ENCODE measurements at regions not wholly inside any gene's neighbourhood (a gene's known extent, or its start where the extent isn't known, plus 50 kb on each side); places are given as distances from the start of the nearest gene placed in this dataset.

DNA sequence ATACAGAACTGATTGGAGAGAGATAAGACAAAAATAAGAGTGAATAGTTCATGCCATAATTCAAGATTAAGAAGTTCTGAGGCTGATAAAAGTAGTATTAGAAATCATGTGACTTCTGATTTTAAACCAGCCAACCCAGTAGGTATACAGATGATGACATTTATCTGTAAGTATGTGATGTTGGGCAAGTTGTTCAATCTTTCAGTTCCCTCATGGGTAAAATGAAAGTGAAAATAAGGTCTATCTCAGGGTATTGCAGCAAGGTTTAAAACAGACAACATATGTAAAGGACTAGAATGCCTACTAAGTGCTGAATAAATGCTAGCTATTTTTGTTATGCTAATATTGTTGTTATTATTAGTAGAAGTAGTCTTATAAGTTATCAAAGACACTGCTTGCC, 1055.7 kb downstream of the NAALADL2 start:
- no peak for DNase-seq

DNA sequence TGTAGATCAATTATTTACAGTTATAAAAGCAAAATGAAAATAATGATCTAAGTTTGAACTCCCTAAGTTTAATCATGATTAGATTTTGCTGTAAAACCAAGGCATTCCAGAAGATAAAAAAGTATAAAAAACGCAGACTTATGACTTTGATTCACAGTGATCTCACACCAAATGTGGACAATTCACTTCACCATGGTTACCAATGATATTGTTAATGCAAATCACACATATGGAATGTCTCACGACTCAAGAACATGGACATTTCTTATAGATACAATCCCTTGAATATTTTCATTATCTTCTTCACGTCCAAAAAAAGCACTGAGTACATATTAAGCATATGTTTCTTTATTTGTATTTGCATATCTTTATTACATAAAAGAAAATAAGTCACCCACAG, 1054.2 kb downstream of the NAALADL2 start:
- DNase-seq: no peak

DNA sequence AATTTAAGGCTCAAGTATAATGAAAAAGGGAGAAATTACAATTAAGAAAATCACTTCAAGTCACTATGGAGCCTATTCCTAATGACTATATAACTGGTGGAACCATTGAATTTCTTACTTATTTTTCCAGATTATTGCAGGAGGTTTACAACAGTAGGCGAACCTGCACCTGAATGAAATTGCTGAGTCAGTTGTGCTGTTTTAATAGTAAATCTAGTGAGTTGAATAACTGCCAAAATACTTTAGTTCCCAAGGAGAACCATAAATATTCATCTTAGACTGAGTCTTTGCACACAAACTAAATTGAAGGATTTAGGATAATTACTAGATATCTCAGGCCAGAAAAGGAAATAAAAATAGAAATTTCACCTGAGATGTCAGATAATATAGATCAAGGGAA, 1052.8 kb downstream of the NAALADL2 start:
- DNase-seq: no peak

DNA sequence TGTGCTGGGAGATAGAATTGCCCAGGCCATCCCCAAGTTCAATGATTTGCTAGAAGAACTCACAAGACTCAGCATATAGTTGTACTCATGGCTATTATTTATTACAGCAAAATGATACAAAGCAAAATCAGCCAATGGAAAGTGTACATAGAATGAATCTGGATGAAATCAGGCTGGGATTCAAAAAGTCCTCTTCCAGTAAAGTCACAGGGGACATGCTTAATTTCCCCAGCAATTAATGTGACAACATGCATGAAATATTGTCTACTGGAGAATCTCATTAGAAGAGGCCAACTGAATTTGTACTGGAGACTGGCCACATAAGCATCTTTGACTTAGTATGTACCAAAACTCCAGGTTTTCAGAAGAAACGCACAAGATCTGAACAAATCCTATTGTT, 1043.1 kb downstream of the NAALADL2 start:
- DNase-seq: no peak

DNA sequence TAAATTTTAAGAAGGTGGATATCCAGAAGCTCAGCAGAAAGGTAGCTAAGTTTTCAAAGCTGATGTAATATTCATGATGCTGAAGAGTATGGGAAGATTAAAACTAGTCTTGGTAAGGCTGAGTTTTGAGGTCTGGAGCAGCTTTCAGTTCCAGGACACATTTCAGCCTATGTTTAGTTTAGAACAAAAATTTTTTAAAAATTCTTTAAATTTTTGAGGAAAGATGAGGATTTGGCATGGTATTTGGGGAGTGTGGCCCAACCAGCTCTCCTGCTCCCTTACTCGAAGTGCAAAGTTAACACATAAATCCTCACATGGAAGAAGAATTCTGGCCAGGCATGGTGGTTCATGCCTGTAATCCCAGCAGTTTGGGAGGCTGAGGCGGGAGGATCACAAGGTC, 1039.1 kb downstream of the NAALADL2 start:
- DNase-seq: no peak

DNA sequence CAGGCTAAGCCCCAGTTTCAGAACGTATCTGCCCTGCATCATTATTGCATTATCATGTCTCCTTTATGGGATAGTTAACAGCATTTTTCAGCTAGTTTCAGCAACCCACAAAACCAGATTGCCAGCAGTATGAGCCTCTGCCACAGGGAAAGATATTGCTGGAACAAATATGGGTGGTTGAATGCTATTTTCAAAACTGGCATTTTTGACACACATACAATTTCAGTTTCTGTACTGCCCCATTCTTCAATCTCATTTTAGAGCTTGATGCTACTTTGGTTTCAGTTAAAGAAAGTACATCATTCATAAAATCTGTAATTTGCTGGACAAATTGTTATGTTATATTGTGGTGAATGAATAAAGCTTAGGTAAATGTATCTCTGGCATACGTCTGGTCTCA, 1037.5 kb downstream of the NAALADL2 start:
- no peak for DNase-seq

DNA sequence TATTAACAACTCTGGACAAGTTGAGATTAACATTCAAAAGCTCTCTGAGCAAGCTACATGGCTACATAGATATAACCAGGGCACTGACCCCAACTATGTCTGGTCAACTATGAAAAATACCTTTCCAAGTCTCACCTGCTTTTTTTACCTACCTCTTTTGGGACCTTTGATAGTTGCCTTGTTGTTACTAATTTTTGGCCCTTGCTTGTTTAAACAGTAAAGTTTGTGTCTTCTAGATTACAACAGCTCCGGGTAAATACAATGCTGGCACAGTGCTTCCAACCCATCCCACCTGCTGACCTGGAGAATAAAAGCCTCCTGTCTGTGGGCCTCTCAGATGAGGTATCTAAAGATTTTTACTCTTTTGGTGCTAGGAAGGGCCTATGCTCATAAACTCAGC, 1036.6 kb downstream of the NAALADL2 start:
- no peak for DNase-seq

DNA sequence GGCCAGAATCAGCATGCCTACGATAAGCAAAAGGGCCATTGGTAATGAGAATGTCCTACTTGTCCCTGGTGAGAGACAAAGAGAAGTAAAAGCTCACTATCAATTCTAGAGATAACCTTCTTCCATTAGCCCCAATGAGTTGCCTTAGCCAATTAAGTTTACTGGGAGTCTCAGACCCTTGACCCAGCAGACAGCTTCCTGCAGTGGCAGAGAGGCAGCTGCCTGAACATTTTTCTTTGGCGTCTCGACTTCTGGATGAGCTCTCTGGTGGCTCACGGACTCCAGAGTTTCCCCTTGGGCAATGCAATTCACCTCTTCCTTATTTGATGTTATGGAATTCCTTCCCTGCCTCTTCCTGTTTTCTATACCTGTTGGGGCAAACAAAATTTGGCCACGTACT, 1034.4 kb downstream of the NAALADL2 start:
- DNase-seq: no peak

DNA sequence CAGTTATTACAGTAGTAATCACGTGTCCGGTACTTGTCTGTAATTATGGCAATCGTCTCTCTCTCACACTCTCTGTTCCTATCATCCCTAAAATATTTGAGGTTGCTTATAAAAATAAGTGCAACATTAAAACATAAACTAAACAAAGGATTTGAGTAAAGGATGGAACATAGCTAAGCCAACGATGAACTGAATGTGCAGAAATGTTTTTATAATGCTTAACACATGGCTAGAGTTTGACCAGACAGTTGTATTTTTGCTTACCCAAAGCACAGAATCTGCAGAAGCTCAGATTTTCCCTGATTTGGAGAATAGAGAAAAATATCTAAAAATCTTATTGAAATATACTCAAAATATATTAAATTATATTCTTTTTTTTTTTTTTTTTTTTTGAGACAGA, 1030.9 kb downstream of the NAALADL2 start:
- DNase-seq: no peak

DNA sequence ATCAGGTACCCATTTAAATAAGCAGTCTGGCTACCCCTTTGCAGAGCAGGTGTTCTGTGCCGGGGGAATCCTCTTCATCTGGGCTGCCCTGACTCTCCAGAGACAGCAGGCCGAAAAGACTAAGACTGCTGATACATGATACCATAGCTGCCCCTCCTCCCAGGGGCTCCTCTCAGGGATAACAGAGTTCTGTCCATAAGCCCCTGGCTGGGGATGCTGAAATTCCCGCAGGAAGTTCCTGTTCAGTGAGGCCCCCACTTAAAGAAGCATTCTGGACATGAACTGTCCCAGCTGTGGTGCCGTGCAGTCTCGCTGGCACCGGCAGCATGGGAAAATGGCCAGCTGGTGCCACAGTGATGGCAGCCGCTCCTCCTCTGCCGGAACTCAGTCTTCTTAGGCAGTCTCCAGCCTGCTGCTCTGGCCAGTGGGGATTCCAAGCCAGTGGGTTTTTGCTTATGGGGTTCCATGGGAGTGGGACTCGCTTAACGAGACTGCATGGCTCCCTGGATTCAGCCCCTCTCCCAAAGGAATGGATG, 1026.2 kb downstream of the NAALADL2 start:
- no peak for DNase-seq

DNA sequence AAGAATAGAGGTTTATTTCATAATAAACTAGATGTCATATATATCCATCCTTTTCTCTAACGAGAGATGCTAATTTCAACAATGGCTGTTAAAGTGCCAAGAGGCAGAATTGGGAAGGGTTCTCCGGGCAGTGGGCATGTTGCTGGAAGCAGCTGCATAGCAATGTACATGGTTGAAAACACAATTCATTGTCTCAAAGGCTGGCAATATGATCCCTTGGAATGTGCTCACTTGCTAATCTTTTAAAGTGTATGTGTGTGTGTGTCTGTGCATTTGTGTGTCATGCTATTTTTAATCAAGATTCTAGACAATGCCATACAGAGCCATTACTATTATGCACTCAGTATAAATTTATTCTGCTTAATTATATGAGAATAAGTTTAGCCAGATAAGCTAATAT, 1020.3 kb downstream of the NAALADL2 start:
- no peak for DNase-seq

DNA sequence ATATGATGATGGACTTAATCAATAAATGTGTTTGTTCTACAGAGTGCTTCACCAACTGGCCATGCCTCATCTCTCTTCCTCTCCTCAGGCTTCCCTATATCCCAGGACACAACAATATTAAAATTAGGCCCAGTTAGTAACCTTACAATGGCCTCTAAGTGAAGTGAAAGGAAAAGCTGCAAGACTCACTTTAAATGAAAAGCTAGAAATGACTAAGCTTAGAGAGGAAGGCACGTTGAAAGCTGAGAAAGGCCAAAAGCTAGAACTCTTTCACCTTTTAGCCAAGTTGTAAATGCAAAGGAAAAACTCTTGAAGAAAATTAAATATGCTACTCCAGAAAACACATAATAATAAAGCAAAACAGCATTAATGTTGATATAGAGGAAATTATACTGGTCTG, 1010.3 kb downstream of the NAALADL2 start:
- no peak for DNase-seq

DNA sequence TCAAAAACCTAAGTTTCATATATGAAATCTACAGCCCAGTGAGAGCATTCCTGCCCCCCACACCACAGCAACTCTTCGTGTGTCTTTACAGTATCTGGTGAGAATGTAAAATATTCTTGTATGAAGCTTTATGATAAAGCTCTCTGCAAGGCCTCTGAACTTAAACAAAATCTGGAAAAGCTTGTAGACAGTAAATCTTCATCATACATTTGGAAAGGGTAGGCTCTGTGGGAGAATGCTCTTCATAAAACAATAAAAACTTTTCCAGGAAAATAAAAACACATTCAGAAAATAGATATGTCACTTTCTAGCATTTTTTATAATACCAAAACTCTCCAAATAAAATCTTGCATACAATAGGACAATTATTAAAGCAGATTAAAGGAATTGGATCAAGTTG, 1009.5 kb downstream of the NAALADL2 start:
- DNase-seq: no peak

DNA sequence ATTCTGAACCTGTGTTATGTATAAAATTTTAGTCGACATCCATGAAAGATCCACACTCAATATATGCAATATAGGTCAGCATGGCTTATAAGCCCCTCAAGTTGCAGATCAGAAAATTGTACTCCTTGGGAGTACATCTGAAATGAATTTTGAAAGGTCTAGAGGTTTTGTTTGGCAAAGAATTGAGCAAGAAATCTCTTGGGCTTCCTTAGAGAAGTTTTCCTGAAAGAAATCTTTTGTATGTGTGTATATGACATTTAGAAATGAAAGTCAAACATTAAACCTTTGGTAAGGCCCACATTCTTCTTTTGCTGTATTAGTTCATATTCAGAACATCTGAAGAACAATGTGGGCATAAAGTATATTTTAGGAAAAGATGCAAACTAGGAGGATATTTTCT, 1006.6 kb downstream of the NAALADL2 start:
- no peak for DNase-seq

DNA sequence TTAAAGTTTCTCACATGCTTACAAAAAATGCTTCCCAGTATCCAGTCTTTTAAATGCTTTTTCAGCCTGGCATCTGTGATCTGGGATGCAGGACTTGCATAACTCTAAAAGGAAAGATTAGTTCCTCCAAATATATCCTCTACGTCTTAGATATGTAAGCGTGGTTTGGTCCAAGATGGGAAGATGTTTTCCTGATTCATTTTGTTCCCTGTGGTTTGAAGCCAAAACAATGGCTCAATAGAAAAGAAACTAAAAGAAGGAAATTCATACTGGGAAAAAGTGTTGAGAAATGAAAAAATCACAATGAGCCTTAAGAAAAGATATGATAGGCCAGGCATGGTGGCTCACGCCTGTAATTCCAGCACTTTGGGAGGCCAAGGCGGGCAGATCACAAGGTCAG, 1002.8 kb downstream of the NAALADL2 start:
- no peak for DNase-seq

Data from NCI-H1092 treated with DMSO at 0.1 percent for 48 hours (cell line).